GM12873 (cell line): ENCODE measurements at regions not wholly inside any gene's neighbourhood (a gene's known extent, or its start where the extent isn't known, plus 50 kb on each side); places are given as distances from the start of the nearest gene placed in this dataset.

ENCODE experiments used
- CTCF ChIP-seq: IDR thresholded peaks from 2 replicates; pipeline ENCODE4 v1.5.1; 2012; ENCODE audit warnings: low read depth, mild to moderate bottlenecking, moderate library complexity, low read length, control low read depth; ENCODE audit not compliant: insufficient read depth; ENCODE audit errors: missing control alignments

GRCh38 chr3:107001635-107002034 is 375.6 kb upstream of the CCDC54 start:
- TF ChIP-seq CTCF, result no peak

GRCh38 chr3:107008213-107008612 is 369.0 kb upstream of the CCDC54 start:
- no peak for TF ChIP-seq CTCF

GRCh38 chr3:107013641-107014040 is 363.6 kb upstream of the CCDC54 start:
- TF ChIP-seq CTCF, result no peak

- no peak for TF ChIP-seq CTCF
These were observed 352.6 kb upstream of the CCDC54 start for GRCh38 chr3:107024551-107025026.

- no peak for TF ChIP-seq CTCF
These were observed 351.3 kb upstream of the CCDC54 start for GRCh38 chr3:107025961-107026360.

GRCh38 chr3:107028086-107028485 is 349.2 kb upstream of the CCDC54 start:
- no peak for TF ChIP-seq CTCF

GRCh38 chr3:107028626-107029025 is 348.6 kb upstream of the CCDC54 start:
- TF ChIP-seq CTCF, result no peak
